HG03575 (cell line): ENCODE measurements at regions not wholly inside any gene's neighbourhood (a gene's known extent, or its start where the extent isn't known, plus 50 kb on each side); places are given as distances from the start of the nearest gene placed in this dataset.

ENCODE experiments used
- ATAC-seq: cut with Tn5 transposase; IDR thresholded peaks from one replicate; pipeline ENCODE4 v1.9.1; 2021; ENCODE audit not compliant: unreplicated experiment, insufficient number of reproducible peaks, low FRiP score; ENCODE audit errors: extremely low read depth

GRCh38 chr2:21277068-21278056, 153.6 kb downstream of the TDRD15 start:
- ATAC-seq = no peak

DNA sequence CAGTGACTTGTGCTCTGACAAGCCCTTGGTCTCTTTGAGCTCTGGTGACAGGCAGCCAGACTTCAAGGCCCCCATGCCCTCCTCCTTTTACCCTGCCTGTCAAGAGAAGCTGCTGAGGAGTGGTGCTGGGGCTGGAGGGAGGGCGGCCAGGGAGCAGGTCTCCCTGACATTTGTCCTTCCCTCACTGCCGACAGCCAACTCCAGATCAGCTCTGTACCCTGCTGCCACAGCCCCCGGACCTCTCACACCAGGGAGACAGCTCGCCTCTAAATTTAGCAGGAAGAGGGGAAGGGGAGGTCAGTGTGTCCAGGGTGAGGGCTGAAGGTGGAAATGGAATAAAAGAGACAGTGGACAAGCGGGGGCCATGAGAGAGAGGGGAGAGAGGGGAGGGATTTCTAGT, 155.8 kb downstream of the TDRD15 start:
- no peak for ATAC-seq

- no peak for ATAC-seq
Measured at GRCh38 chr2:21280793-21281192, 157.0 kb downstream of the TDRD15 start.

- no peak for ATAC-seq
Measured at GRCh38 chr2:21281384-21281783, 157.6 kb downstream of the TDRD15 start.

DNA sequence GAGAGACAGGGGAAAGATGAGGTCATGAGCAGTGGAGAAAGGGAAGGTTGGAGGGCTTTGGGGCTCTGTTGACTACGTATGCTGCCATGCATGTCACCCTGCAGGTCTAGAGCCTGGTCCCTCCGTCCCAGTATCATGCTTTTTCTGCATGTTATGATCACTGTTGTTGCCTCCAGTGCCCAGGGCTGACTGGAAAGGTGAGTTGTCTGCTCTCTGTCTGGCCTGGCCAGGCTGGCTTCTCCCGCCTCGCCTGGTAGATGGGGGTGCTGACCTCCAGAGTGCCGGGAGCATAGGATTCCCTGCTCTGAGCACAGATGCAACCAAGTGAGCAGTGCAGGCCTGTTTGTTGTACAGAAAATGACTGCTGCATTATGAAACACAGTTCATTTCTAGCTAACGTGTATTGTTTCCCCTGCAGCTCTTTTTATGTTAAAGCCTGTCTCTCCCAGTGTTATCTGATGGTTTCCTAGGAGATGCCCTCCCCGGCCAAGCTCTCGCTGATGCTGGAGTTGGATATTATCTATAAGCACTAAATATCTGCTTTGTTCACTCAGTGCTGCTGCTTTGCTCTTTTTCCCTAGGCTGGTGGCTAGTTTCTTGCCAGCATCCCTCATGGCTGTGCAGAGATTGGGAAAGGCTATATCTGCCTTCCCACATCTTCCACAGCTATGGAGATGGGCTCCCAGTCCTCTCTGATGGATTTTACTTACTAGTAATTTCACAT, 158.2 kb downstream of the TDRD15 start:
- no peak for ATAC-seq

GRCh38 chr2:21282515-21282898, 158.7 kb downstream of the TDRD15 start:
- no peak for ATAC-seq

GRCh38 chr2:21288299-21288698, 164.5 kb downstream of the TDRD15 start:
- ATAC-seq = no peak

- ATAC-seq = no peak
Measured at GRCh38 chr2:21288739-21289520, 165.2 kb downstream of the TDRD15 start.

GRCh38 chr2:21289551-21289950, 165.8 kb downstream of the TDRD15 start:
- ATAC-seq = no peak

GRCh38 chr2:21289989-21290388, 166.2 kb downstream of the TDRD15 start:
- ATAC-seq = no peak

GRCh38 chr2:21291426-21291825, 167.7 kb downstream of the TDRD15 start:
- no peak for ATAC-seq

DNA sequence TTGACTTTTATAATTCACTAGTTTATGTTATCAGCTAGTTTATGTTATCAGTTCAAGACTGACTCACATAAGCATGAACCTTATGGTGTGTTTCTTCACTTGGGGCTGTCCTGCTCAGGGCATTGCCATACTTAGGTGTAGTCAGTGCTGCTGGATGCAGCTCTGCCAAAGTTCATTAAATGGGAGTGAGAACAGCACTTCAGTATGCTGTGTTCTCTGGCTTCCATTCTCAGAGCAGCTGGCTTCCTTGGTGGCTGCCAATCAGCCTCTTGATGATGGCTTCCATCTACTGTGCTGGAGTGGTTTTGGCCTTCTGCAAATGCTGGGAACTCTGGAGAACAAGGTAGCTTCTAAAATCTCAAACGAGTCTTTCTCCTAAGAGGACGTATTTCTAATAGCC, 170.7 kb downstream of the TDRD15 start:
- no peak for ATAC-seq

DNA sequence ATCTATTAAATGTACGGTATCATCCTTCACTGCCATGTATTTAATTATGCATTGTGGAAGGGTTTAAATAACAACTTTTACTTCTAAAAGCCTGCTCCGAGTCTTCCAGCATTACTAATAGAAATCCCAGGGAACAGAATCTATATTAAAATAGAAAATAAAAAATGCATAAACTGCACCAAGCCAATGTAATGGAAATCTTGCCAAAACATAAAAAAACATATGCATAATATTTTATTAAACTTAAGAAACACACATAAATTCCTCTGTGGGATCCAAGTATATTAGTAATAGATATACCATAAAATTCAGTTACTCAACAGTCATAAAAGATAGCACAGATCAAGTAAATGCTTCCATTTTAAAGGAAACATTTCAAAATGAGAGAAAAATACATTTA, 175.6 kb downstream of the TDRD15 start:
- no peak for ATAC-seq

DNA sequence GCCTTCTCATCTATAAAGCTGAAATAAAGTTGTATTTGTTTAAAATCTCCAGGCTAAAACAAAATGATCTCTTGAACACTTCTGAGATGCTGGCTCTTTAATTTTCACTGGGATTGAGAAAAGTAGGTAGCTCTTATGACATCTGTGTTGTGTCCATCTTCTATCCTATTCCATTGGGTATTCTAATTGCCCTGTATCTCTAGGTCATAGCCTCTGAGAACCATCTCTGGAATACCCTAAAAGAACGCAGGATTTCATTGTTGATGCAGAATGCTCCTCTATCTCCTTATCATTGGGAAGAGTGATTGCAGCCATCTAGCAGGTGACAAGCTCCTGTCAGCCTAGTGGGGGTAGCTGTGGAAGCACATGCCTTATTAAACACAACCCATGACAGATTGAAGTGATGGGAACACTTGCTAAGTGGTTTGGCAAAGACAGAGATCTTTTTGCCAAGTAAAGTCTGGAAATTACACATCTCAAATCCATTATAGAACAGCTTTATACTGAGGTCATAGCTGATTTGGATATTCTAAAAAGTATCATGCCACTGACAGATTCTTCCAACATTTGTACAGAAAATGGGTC, 178.2 kb downstream of the TDRD15 start:
- ATAC-seq = no peak

DNA sequence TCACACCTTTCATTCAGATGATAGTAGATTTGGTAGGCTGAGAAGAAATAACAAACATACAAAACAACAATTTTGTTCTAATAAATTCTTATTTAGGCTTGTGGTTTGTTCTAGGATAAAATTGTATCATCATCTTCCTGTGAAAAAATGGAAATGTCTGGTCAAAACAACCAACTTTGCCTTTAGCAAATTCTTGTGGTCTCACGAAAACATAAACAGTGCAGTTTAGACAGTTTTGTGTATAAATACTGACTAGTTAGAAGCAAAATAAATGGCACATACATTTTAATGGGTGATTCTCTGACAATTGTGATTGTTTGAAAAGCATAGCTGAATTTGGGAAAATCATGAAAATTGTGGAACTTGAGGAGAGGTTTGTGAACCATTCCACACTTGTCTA, 180.1 kb downstream of the TDRD15 start:
- ATAC-seq = no peak

GRCh38 chr2:21305581-21305980, 181.8 kb downstream of the TDRD15 start:
- no peak for ATAC-seq

DNA sequence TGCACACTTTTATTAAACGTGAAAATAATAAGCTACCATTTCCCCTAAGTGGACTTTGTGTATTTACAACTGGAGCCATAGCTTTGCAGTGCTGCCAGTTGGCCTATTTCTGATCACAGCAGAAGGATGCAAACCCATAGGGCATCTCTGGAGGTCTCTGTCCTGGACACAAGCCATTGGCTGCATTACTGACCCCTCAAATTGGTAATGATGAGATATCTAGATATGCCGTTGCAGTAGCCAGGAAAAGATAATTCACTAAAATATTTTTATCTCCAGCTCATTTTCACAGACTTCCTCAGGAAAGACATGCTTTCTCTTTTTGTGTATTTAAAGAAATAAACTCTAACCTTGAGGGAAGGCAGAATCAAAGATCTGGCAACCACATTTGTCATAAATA, 182.5 kb downstream of the TDRD15 start:
- no peak for ATAC-seq

DNA sequence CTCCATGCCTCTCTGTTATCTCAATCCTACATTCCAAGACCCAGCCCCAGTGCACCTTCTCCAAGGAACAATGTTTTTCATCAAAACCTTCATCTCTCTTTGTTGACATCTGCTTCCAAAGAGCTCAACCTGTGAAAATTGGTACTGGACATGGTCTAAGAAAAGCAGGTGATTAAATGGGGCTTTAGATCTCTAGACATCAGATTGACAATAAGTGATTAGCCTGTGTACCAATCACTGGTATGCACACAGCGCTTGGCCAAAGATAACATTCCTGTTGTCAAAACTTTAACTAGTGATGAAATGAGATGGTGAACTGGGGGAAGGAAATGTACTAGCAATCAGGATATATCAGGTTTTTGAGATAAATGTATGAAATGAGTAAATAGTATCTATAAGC, 183.3 kb downstream of the TDRD15 start:
- no peak for ATAC-seq

GRCh38 chr2:21310493-21310892, 186.7 kb downstream of the TDRD15 start:
- no peak for ATAC-seq
